T47D (cell line): ENCODE measurements at regions not wholly inside any gene's neighbourhood (a gene's known extent, or its start where the extent isn't known, plus 50 kb on each side); places are given as distances from the start of the nearest gene placed in this dataset.

Experiments
- DNase-seq, 2 experiments: peaks; one replicate each; pipeline versions ENCODE4 v3.0.0 to v3.0.0-alpha.2; 2011 to 2012; ENCODE audit warnings: low read depth in 1 of 2, low spot score in 1 of 2
- JUND ChIP-seq: IDR thresholded peaks from 2 replicates; pipeline ENCODE4 v1.6.1; 2012; ENCODE audit warnings: low read depth
- in situ Hi-C: cut with HindIII; loops from 2 replicates; pipeline ENCODE4 v1.10.0; 2016; ENCODE audit warnings: low sequenced_read_pairs, low pct_unique_long_range_greater_than_20kb

GRCh38 chr10:111837985-111838384, 345.6 kb downstream of the GPAM start:
- in situ Hi-C loops, result no loop called here
- TF ChIP-seq JUND, result no peak
- no peak for DNase-seq

DNA sequence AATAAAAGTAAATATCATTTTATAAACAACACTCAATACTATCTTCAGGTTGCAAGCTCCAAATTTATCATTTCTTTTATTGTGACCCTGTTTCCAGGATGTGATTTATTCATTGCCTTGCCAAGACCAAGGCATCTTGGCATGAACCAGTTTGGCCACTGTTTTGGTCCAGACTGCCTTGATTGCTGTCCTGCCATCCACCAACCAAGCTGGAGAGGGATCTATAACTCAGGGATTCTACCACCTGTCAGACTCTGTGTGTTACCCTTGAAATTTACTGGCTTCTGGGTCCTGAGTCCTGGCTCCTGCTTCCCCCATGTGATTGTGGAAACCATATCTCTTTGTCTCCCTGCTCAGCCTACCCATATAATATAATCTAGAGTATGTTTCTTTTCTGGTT, 343.0 kb downstream of the GPAM start:
- in situ Hi-C loops, result no loop called here
- TF ChIP-seq JUND, result no peak
- DNase-seq, result no peak

DNA sequence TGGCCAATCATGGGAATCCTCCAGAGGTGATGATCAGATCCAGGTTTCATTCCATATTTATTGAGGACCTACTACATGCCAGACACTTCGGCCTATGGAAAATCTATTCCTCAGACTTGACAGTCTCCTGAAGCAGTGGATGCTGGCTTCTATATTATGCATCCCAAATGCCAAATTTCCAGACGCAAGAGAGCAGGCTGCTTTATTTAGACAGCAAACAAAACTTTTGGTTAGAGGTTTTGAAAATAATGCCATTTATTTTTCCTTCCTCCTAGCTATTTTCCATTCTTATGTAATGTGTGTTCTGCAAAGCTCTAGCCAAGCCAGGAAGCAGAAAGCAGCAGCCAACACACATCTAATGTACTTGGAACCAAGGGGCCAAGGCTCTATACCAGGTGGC, 330.8 kb downstream of the GPAM start:
- no peak for TF ChIP-seq JUND
- in situ Hi-C loops, result no loop called here
- no peak for DNase-seq

GRCh38 chr10:111856631-111857030, 326.9 kb downstream of the GPAM start:
- peak in 1 of 2 experiments; percentile 2 for DNase-seq
- no peak for TF ChIP-seq JUND
- in situ Hi-C loops, result no loop called here

GRCh38 chr10:111865550-111865949, 318.0 kb downstream of the GPAM start:
- DNase-seq, result no peak
- in situ Hi-C loops, result no loop called here
- TF ChIP-seq JUND, result no peak

GRCh38 chr10:111871458-111871857, 312.1 kb downstream of the GPAM start:
- TF ChIP-seq JUND, result no peak
- in situ Hi-C loops, result no loop called here
- no peak for DNase-seq

DNA sequence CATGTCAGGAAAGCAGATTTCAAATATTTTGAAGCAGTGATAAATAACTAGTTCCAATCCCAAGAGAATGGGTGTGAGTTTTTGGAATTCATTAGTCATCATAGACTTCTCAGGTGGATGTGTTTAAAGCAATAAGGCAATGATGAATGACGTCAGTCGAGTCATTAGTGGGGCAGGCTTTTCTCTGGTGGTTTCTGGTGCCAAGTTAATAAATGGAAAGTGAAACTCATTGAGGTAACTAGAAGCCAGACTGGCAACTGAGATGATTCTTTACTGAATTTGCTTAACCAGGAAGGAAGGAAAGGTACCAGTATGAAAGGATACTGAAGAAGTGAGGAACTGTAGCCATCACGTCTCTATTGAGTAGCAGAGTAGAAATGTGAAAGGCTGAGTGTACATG, 311.0 kb downstream of the GPAM start:
- in situ Hi-C loops, result no loop called here
- TF ChIP-seq JUND, result no peak
- no peak for DNase-seq

GRCh38 chr10:111873041-111873440, 310.5 kb downstream of the GPAM start:
- no peak for TF ChIP-seq JUND
- in situ Hi-C loops, result no loop called here
- no peak for DNase-seq

DNA sequence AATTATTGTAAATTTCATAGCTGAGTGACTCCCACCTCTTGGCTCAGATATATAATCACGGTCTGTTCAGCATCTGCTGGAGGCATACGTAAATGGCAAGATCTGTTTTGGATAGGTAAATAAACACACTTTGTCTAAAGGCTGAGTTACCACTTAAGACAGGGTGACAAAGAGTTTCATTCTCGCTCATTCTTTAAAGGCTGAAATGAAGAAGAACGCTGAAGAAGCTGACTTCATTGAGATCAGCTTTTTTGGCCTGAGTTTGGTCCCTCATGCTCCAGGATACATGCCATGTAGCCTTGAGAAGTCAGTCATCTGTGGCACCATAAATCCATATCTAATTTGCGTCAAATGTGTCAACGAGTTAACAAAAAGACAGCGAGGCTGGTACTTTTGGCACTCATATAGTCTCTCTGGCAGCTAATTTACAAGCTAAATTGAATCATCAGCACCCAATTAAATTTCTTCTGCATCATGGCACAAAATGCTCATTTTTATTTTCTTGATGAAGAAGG, 309.9 kb downstream of the GPAM start:
- DNase-seq, result no peak
- TF ChIP-seq JUND, result no peak
- in situ Hi-C loops, result no loop called here

GRCh38 chr10:111874576-111874975, 309.0 kb downstream of the GPAM start:
- no peak for TF ChIP-seq JUND
- in situ Hi-C loops, result no loop called here
- DNase-seq, result no peak

DNA sequence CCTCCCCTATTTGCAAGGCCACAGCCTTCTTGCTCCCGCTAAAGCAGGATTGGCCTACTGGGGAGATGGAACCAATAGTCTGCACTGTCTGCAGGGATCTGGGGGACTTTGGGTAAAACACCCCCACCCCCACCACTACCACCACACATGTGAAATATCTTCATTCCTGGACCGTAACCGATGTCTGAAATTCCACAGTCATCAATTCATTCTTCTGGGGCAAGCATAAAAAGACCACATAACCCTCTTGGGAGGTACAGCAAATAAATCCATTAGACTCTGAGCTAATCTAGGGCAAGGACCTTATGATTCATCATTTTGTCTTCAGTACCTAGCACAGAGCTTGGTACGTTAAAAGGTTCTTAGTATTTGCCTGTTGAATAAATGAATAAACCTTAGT, 307.8 kb downstream of the GPAM start:
- in situ Hi-C loops, result no loop called here
- no peak for TF ChIP-seq JUND
- DNase-seq, result no peak

- TF ChIP-seq JUND, result no peak
- DNase-seq, result no peak
- in situ Hi-C loops, result no loop called here
Observed at GRCh38 chr10:111877258-111877657, 306.3 kb downstream of the GPAM start.

DNA sequence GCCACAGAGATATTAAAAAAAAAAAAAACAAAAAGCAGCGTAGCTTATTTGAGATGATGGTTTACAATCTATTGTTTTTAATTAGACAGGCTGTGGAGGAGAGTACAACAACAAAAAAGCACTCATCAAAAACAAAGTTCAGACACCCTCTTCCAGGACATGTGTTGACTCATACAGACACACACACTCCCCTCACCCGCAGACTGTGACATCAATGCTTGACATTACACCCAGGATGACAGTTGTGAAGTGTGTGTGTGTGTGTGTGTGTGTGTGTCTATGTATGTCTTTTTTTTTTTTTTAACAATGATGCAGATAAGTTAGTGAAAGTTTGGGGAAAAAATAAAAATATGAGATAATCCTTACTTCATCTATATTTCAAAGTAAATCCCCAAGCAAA, 303.6 kb downstream of the GPAM start:
- DNase-seq, result no peak
- TF ChIP-seq JUND, result no peak
- in situ Hi-C loops, result no loop called here

GRCh38 chr10:111885046-111885445, 298.5 kb downstream of the GPAM start:
- DNase-seq, result no peak
- in situ Hi-C loops, result no loop called here
- no peak for TF ChIP-seq JUND
